SK-N-SH (cell line): ENCODE measurements at regions not wholly inside any gene's neighbourhood (a gene's known extent, or its start where the extent isn't known, plus 50 kb on each side); places are given as distances from the start of the nearest gene placed in this dataset.

Experiments
- CTCF ChIA-PET: fragments of 300-600, 350-600 bp; formaldehyde crosslinking; extraction: SDS; loops from one replicate; lab custom pipeline; 2021; lab: Yijun Ruan, JAX
- POLR2A ChIA-PET: fragments of 350-600 bp; sonication (Branson Sonifier 250); formaldehyde crosslinking; extraction: SDS; loops from one replicate; lab custom pipeline; 2020; ENCODE audit warnings: antibody characterized with exemption, inconsistent platforms; lab: Yijun Ruan, JAX
- DNase-seq: peaks from one replicate; pipeline ENCODE4 v3.0.0; 2012
- H2AFZ ChIP-seq: fragments of 200-600 bp; sonication (generic); 2 replicates; pipeline ENCODE4 v1.8.1; 2016; ENCODE audit warnings: antibody characterized with exemption, mild to moderate bottlenecking, low read depth
- H3F3A ChIP-seq: fragments of 200-600 bp; sonication (generic); replicated peaks from 2 replicates; pipeline ENCODE3; 2016; ENCODE audit warnings: antibody characterized with exemption, mild to moderate bottlenecking; ENCODE audit not compliant: insufficient read depth
- H3K27ac ChIP-seq, 2 experiments: fragments of 200-500 bp in 1 of 2; fragments of 200-600 bp in 1 of 2; sonication (Bioruptor generic) in 1 of 2; sonication (generic), shearing (Covaris generic) in 1 of 2; 2 replicates each; pipeline versions ENCODE4 v1.5.1 to v1.6.1; 2014 to 2016; ENCODE audit warnings: low read depth in 2 of 2, inconsistent platforms in 1 of 2, low read length in 1 of 2, mild to moderate bottlenecking in 1 of 2, mixed read lengths in 1 of 2
- H3K27me3 ChIP-seq: fragments of 200-600 bp; sonication (generic), shearing (Covaris generic); 2 replicates; pipeline ENCODE4 v1.6.1; 2016; ENCODE audit warnings: mixed run types; ENCODE audit not compliant: insufficient read depth
- H3K36me3 ChIP-seq, 2 experiments: fragments of 200-500 bp in 1 of 2; fragments of 200-600 bp in 1 of 2; sonication (Bioruptor generic) in 1 of 2; sonication (generic) in 1 of 2; replicated peaks in 1 of 2; 2 replicates each; pipeline versions ENCODE3 to v1.5.1; 2014 to 2016; ENCODE audit warnings: low read length in 1 of 2, mild to moderate bottlenecking in 1 of 2; ENCODE audit not compliant: insufficient read depth in 2 of 2, control insufficient read depth in 1 of 2
- H3K4me1 ChIP-seq, 2 experiments: fragments of 200-500 bp in 1 of 2; fragments of 200-600 bp in 1 of 2; sonication (Bioruptor generic) in 1 of 2; sonication (generic), shearing (Covaris generic) in 1 of 2; 2 replicates each; pipeline versions ENCODE4 v1.5.1 to v1.6.1; 2014 to 2016; ENCODE audit warnings: low read depth in 1 of 2, low read length in 1 of 2, mixed run types in 1 of 2; ENCODE audit not compliant: insufficient read depth in 2 of 2, control insufficient read depth in 1 of 2
- H3K4me2 ChIP-seq: fragments of 200-600 bp; sonication (generic), shearing (Covaris generic); 2 replicates; pipeline ENCODE4 v1.6.1; 2017; ENCODE audit warnings: mixed run types
- H3K4me3 ChIP-seq, 2 experiments: fragments of 200-500 bp in 1 of 2; fragments of 200-600 bp in 1 of 2; sonication (Bioruptor generic) in 1 of 2; sonication (generic), shearing (Covaris generic) in 1 of 2; 2 replicates each; pipeline versions ENCODE4 v1.5.1 to v1.8.1; 2014 to 2016; ENCODE audit warnings: low read depth in 2 of 2, inconsistent platforms in 1 of 2, low read length in 1 of 2, mild to moderate bottlenecking in 1 of 2, mixed read lengths in 1 of 2, moderate library complexity in 1 of 2
- H3K79me2 ChIP-seq: fragments of 200-600 bp; sonication (generic); 2 replicates; pipeline ENCODE4 v1.8.1; 2017; ENCODE audit warnings: mild to moderate bottlenecking; ENCODE audit not compliant: insufficient read depth
- H3K9ac ChIP-seq: fragments of 200-600 bp; sonication (generic); 2 replicates; pipeline ENCODE4 v1.6.1; 2017; ENCODE audit warnings: mixed run types
- H3K9me2 ChIP-seq: fragments of 200-600 bp; sonication (generic); 2 replicates; pipeline ENCODE4 v1.6.1; 2017; ENCODE audit warnings: mixed run types
- H3K9me3 ChIP-seq: fragments of 200-600 bp; sonication (generic); 2 replicates; pipeline ENCODE4 v1.6.1; 2017; ENCODE audit warnings: mixed run types, mild to moderate bottlenecking, moderate library complexity
- H4K20me1 ChIP-seq: fragments of 200-600 bp; sonication (generic); 2 replicates; pipeline ENCODE4 v1.6.1; 2017; ENCODE audit warnings: mild to moderate bottlenecking, mixed run types; ENCODE audit not compliant: insufficient read depth
- CHD2 ChIP-seq: fragments of 150-350 bp; IDR thresholded peaks from 2 replicates; pipeline ENCODE4 v1.6.1; 2018; ENCODE audit warnings: low read length; ENCODE audit not compliant: partially characterized antibody
- EZH2phosphoT487 ChIP-seq: fragments of 200-600 bp; sonication (generic); IDR thresholded peaks from 2 replicates; pipeline ENCODE4 v1.6.1; 2017; ENCODE audit warnings: low read depth, mixed run types, mild to moderate bottlenecking, antibody characterized with exemption, moderate library complexity, borderline replicate concordance
- FOSL2 ChIP-seq: IDR thresholded peaks from 2 replicates; pipeline ENCODE4 v1.4.0; 2012; ENCODE audit warnings: low read depth, mild to moderate bottlenecking, moderate library complexity, borderline replicate concordance
- FOXJ3 ChIP-seq: sonication (generic); formaldehyde crosslinking; IDR thresholded peaks from 2 replicates; pipeline ENCODE4 v1.5.1; 2020; ENCODE audit warnings: mild to moderate bottlenecking, missing genetic modification reagents
- FOXM1 ChIP-seq: IDR thresholded peaks from 2 replicates; pipeline ENCODE4 v1.4.0; 2012; ENCODE audit warnings: low read depth, mild to moderate bottlenecking
- GATA2 ChIP-seq: sonication (generic); formaldehyde crosslinking; IDR thresholded peaks from 2 replicates; pipeline ENCODE4 v1.5.0; 2020; ENCODE audit warnings: mild to moderate bottlenecking, missing genetic modification reagents
- MAX ChIP-seq: IDR thresholded peaks from 2 replicates; pipeline ENCODE4 v1.4.0; 2012; ENCODE audit warnings: low read depth
- MXI1 ChIP-seq: IDR thresholded peaks from 2 replicates; pipeline ENCODE4 v1.6.1; 2012; ENCODE audit warnings: mild to moderate bottlenecking, low read depth, low read length, improper control_type of control experiment
- RCOR1 ChIP-seq: fragments of 150-350 bp; IDR thresholded peaks from 2 replicates; pipeline ENCODE4 v1.6.1; 2017; ENCODE audit warnings: antibody characterized with exemption, low read length
- SMC3 ChIP-seq: IDR thresholded peaks from 2 replicates; pipeline ENCODE4 v1.6.1; 2012; ENCODE audit warnings: low read depth, low read length, improper control_type of control experiment
- TEAD4 ChIP-seq: IDR thresholded peaks from 2 replicates; pipeline ENCODE4 v1.4.0; 2012; ENCODE audit warnings: mild to moderate bottlenecking, borderline replicate concordance; ENCODE audit not compliant: insufficient read depth
- WGBS: methylation state at CpG from one replicate; pipeline ENCODE4 v1.1.6; 2017; ENCODE audit warnings: low lambda C conversion rate; 5-methylcytosine and 5-hydroxymethylcytosine counted together
- TF ChIP-seq, protein P1 (sequence below): fragments of 200-600 bp; sonication (generic); IDR thresholded peaks from 2 replicates; pipeline ENCODE4 v1.6.1; 2017; ENCODE audit warnings: antibody characterized with exemption, mild to moderate bottlenecking, moderate library complexity
- TF ChIP-seq, protein P2 (sequence below): fragments of 150-350 bp; IDR thresholded peaks from 2 replicates; pipeline ENCODE4 v1.6.1; 2017; ENCODE audit warnings: antibody characterized with exemption, low read length, low read depth, borderline replicate concordance

DNA sequence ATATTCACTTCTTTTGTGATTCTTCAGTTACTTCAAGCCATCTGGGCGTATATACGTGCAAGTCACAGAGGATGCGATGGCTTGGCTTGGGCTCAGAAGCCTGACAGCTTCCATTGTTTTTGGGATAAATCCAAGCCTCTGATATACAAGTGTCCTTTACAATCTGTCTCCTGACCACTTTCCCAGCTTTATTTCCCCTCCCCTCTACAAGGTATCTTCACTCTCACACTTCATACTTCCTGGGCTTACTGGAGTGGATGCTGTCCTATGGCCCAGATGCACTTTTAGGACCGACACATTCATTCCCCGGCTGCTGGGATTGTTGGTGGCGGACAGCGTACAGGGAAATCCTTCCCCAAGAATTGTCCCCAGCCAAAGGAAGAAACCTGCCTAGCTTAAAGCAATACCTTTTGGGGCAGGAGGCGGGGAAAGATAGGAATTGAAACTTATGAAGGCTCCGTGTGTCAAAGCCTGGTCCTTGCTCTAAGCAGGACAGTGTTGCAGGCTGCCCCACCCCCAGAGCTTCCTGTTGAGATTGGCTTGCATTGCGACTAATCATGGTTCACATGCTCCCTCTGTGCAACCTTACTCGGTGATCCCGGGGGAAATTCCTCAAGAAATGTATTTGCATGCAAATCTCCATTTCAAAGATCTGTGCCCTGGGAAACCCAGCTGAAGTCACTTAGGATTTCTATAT lies 802.9 kb upstream of the ID2 start:
- H3K27me3 ChIP-seq, result no peaks in the 10 kb centered on the region
- H3K9me3 ChIP-seq, result no peaks in the 10 kb centered on the region
- CTCF ChIA-PET, result interaction anchor here (0.9 kb wide), 1 partner anchor 21 kb away, joined by 3 read pairs; no protein-coding TSS in a partner anchor
- no peak for TF ChIP-seq GATA2 (CRISPR knock-in tag)
- TF ChIP-seq RCOR1, result no peak
- no peak for TF ChIP-seq MXI1
- TF ChIP-seq, protein P1, sequence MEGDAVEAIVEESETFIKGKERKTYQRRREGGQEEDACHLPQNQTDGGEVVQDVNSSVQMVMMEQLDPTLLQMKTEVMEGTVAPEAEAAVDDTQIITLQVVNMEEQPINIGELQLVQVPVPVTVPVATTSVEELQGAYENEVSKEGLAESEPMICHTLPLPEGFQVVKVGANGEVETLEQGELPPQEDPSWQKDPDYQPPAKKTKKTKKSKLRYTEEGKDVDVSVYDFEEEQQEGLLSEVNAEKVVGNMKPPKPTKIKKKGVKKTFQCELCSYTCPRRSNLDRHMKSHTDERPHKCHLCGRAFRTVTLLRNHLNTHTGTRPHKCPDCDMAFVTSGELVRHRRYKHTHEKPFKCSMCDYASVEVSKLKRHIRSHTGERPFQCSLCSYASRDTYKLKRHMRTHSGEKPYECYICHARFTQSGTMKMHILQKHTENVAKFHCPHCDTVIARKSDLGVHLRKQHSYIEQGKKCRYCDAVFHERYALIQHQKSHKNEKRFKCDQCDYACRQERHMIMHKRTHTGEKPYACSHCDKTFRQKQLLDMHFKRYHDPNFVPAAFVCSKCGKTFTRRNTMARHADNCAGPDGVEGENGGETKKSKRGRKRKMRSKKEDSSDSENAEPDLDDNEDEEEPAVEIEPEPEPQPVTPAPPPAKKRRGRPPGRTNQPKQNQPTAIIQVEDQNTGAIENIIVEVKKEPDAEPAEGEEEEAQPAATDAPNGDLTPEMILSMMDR, result no peak
- no peak for TF ChIP-seq FOXJ3 (CRISPR knock-in tag)
- TF ChIP-seq SMC3, result no peak
- no peak for TF ChIP-seq CHD2
- TF ChIP-seq FOSL2, result no peak
- TF ChIP-seq, protein P2, sequence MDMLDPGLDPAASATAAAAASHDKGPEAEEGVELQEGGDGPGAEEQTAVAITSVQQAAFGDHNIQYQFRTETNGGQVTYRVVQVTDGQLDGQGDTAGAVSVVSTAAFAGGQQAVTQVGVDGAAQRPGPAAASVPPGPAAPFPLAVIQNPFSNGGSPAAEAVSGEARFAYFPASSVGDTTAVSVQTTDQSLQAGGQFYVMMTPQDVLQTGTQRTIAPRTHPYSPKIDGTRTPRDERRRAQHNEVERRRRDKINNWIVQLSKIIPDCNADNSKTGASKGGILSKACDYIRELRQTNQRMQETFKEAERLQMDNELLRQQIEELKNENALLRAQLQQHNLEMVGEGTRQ, result no peak
- TF ChIP-seq EZH2phosphoT487, result no peak
- H3K4me3 ChIP-seq, result no peak overlapping the region
- H3K79me2 ChIP-seq, result no peaks in the 10 kb centered on the region
- WGBS, result 79% methylated on average over 12 of the region's 12 CpGs
- H3K4me1 ChIP-seq, result 0 out of 4 replicates have a peak, but pooled peaks cover 0 to 3% of the 10 kb centered on the region in 2 experiments
- H3K9ac ChIP-seq, result no peak overlapping the region
- H3K36me3 ChIP-seq, result no peaks in the 10 kb centered on the region
- POLR2A ChIA-PET, result no interaction called here
- no peaks in the 10 kb centered on the region for H3K9me2 ChIP-seq
- no peak overlapping the region for H3K4me2 ChIP-seq
- H4K20me1 ChIP-seq, result no peaks in the 10 kb centered on the region
- no peak overlapping the region for H3K27ac ChIP-seq
- H3F3A ChIP-seq, result no peaks in the 10 kb centered on the region
- no peak for DNase-seq
- no peak overlapping the region for H2AFZ ChIP-seq

DNA sequence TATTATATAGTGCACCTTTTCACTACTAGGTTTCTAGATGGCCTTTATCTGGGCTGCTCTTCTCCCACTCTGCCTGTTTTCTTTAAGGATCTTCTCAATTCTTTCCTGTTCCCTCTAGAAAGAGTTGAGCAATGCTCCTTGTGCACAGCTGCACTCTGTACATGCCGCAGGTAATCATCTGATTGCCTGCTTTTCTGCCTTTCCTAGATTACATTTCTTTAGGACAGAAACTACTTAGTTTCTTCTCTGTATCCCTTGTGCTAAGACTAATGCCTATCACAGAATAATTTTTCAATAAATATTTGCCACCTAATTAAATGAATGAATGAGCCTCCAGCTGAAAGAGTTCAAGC lies 802.4 kb upstream of the ID2 start:
- no peak for TF ChIP-seq MXI1
- no peak for TF ChIP-seq TEAD4
- TF ChIP-seq FOXM1, result no peak
- TF ChIP-seq, protein P1, result no peak
- no peak for TF ChIP-seq MAX
- TF ChIP-seq, all 33 proteins: peak for 0
- CTCF ChIA-PET, result no interaction called here
- Histone ChIP-seq H2AFZ (no peak overlapping the region), H3K79me2 (no peaks in the 10 kb centered on the region), H3K36me3 (no peaks in the 10 kb centered on the region), H3K9ac (no peak overlapping the region), H3K9me3 (no peaks in the 10 kb centered on the region), H3K4me1 (peaks cover 3% of the 10 kb centered on the region in 2 experiments; a peak in 1 of 4 replicates), H3K4me2 (no peak overlapping the region), H3K9me2 (no peaks in the 10 kb centered on the region), H3F3A (no peaks in the 10 kb centered on the region), H3K27me3 (no peaks in the 10 kb centered on the region), H3K27ac (no peak overlapping the region), H3K4me3 (no peak overlapping the region), H4K20me1 (no peaks in the 10 kb centered on the region)
- POLR2A ChIA-PET, result no interaction called here
- 92% methylated on average over 1 of the region's 1 CpG for WGBS
- no peak for DNase-seq
